Suppressor macrophage treated with lipopolysaccharide for 1 hour (primary cell): ENCODE measurements at regions not wholly inside any gene's neighbourhood (a gene's known extent, or its start where the extent isn't known, plus 50 kb on each side); places are given as distances from the start of the nearest gene placed in this dataset.

ENCODE experiments used
- DNase-seq, 3 donors: peaks; one replicate each; pipeline ENCODE4 v3.0.0-alpha.2; 2020 to 2022

DNA sequence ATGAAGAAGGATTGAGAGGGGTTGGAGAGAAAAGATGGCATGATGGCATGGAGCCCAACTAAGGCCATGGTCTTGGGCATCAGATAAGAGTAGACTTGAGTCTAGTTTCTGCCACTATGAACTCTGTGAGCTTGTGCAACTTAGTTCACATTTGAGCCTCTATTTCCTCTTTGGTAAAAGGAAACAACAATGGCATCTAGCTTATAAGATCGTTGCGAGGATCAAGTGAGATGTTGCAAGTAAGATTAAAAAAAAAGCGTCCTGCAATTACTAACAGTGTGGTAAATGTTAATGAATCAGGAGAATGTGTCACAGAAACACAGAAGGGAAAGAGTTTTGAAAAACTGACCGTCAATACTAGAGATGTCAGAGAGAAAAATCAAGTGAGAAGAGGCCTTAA, 202.9 kb upstream of the FGGY start:
- DNase-seq = peak in 2 of 3 donors; percentile 60 to 76

DNA sequence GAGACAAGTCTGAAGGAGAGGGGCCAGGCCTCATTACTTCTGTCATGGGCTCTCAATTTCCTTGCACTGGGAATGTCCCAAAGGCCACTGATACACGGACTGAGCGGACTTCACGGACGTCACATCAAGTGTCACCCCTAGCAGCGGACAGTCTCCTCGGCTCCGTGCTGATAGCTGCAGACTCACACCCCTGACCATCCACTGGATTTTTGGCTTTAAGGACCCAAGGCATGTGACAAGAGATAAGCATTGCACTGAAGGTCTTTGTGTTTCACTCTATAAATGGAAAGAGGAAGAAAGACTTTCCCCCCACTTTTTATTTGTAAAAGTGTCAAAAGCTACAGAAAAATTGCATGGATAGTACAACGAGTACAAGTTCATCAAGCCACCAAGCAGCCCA, 200.4 kb upstream of the FGGY start:
- DNase-seq = peak in 2 of 3 donors; percentile 18 to 28

DNA sequence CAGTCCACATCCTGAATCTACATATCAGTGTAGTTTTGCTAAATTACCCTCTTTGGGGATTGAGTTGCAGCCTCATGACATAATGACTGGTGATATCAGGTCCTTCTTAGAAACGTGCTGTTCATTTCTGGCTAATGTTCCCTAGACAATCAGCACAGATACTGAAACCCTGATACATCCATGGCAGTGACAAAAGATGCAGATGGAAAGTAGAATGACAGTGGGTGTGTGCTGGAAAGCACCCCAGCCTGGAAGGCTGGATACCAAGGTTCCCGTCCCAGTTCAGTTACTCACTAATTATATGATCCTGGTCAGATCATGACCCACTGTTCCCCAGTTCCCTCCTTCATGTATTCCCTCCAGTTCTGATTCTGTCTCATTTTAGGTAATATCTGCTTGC, 198.2 kb upstream of the FGGY start:
- DNase-seq = peak in 2 of 3 donors; percentile 21 to 41

DNA sequence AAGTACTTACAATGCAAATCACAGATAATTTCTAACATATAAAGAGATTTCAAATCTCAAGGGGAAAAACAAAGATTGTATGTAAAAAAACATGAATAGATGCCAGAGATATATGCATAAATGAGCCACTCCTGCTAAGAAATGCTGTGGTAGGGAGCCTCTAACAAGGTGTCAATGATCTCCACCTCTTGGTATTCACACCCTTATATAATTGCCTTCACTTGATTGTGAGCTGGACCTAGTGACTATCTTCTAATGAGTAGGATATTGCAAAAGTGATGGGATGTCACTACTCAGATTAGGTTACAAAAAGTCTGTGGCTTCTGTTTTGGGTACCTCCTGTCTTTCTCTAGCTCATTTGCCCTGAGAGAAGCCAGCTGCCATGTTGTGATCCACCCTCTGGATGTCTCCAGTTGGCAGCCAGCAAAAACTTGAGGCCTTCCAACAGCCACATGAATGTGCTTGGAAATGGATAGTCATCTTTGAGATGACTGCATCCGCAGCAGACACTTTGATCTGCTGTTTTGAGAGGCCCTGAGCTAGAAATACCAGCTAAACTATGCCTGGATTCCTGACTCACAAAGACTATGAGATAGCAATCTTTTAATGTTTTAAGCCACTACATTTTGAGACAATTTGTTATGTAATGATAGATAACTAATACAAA, 196.1 kb upstream of the FGGY start:
- DNase-seq = no peak

DNA sequence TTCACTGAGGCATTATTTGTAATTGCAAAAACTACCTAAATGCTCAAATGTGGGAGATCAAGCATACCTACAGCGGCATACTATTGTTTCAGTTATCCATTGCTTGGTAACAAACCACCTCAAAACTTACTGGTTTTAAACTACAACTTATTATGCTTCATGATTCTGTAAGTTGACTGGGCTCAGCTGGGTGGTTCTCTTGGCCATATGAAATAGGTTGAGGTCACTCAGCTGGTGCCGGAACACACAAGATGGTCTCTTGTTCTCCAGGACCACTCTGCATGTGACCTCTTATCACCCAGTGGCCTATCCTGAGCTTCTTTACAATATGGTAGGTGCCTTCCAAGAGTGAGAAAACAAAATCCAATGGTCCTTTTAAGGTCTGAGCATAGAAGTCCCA, 195.4 kb upstream of the FGGY start:
- no peak for DNase-seq

DNA sequence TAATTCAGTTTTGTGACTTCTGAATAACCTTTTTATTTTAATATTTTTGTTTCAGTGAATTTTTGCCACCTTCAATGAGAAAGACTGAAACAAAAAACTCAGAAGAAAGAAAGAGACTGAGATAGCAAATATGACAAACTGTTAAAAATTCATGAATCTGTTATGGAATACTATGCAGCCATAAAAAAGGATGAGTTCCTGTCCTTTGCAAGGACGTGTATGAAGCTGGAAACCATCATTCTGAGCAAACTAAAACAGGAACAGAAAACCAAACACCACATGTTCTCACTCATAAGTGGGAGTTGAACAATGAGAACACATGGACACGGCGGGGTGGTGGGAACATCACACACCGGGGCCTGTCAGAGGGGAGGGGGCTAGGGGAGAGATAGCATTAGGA, 193.4 kb upstream of the FGGY start:
- DNase-seq = no peak

DNA sequence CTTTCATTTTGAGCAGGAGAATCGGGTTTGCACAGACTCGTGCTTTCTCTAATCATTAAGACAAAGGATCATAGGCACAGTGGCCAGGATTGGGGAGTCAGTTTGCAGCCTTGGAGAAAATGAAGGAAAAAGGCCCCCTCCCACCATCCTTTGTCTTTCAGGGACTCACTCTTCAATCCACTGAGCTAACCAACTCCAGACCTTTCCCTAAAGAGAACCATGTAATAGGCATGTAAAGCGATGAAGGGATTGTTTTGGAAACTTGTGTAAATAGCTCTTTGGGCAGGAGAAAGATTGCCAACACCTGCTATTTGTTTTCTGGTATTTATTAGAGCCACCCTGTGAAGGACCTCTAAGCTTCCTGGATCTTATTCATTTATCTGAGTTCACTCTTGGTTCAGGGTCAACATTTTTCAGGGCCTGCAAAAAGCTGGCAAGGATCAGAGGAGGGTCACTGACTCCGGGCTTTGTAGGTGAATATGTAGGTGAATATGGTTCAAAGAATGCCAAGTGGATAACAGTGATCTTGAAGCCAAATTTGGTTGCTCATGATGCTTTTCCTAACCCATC, 192.6 kb upstream of the FGGY start:
- no peak for DNase-seq

DNA sequence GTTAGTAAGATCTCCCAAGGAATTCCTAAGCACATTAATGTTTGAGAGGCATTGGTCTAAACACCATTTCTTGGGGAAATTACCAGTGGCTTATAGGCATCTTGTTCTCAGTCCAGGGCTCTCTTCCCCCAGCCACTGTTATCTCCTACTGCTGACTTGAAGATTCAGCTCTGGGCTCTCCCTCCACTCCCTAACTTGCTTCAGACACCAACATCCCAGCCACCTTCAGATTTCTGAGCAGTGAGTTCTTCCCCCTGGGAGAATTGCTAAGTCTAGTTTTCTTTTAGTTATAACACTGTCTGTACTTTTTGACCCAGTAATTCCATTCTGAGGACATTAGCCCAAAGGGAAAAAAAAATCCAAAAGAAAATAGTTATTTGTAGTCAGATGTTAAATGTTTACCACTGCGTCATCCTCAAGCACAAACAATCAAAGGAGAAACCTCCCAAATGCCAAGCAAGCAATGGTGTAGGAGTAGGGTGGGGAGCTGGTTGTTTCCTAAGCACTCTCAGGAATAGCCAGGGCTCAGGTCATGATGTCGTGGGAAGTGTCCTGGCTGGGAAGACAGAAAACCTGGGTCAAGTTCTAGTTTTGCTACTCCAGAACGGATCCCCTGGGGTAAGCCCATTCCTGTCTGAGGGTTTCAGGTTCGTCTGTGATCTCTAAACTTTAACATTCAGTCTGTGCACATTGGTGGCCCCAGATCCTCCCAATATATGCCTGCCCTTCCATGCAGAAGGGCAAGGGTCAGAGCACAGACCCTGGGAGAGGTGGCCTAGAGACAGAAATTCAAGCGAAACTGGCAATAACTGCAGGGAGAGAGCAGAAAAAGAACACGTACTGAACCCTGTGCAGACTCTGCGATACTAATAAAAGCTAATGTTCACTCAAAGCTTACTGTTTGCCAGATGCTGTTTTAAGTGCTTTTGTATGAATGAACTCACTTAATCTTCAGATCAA, 191.1 kb upstream of the FGGY start:
- DNase-seq = peak in 2 of 3 donors; percentile 33 to 40

DNA sequence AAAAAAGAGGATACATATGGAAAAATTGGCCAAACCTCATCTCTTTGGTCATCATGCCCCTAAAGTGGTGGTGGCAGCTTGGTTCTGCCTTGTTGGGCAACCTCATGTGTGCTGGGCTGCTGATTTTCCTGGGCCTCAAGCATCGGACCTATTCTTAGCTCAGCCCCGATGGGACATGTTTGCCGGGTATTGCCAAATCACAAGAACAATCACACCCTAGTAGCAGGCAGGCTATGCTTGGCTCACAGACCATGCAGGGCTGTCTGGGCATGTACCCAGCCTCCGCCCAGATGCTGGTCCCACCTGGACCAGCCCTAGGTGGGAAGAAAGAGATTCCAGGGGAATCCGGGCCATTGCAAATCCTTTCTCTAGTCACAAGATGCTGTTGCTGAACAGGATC, 189.4 kb upstream of the FGGY start:
- DNase-seq = no peak

DNA sequence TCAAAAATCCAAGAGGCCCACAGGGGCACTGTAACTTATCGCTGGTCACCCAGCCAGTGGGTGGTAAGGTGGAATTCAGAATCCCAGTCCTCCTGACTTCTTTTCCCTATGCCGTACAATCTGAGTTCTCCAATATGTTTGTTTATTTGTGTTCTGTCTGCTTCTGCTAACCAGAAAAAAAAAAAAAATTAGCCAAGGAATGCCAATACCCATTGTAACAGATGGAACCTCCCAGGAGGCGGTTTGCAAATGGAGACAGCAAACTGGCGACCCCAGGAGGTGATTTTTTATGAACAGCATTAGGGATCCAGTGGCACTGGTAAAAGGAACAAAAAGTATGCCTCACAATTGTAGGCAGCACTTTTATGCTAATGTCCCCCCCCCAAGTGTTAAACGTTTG, 189.0 kb upstream of the FGGY start:
- DNase-seq = no peak

DNA sequence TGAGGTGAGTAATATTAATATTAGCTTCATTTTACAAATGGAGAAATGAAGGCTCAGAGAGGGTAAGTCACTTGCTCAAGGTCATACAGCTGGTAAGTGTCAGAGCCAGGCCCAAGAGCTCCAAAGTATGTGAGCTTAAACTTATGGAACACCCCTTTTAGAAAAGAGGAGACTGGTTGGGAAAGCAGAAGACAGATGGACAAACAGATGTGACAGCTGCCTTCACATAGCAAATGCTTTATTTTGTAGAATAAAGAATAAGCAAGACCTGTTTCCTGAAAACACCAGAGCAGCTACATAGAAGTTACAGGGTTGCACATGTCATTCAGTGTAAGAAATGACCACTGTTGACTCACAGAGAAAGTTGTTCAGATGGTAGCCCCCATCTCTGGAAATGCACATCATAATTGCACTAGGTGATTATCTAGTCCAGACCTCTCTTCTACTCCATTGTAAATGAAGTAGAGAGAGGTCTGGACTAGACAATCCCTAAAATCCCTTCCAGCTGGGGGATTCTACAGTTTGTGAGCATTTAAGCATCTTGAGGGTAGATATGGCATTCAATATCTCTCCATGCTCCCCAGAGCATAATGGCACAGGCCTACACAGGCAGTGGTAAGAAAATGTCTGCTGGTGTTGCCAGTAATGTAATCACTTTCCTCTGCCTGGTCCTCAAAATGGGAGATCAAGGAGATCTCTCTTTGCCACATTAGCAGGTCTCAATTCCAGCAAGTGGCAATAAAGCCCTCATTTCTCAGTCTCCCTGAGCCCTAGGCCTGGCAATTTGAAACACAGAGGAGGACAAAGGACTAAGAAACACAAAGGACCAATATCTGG, 188.2 kb upstream of the FGGY start:
- DNase-seq = no peak

DNA sequence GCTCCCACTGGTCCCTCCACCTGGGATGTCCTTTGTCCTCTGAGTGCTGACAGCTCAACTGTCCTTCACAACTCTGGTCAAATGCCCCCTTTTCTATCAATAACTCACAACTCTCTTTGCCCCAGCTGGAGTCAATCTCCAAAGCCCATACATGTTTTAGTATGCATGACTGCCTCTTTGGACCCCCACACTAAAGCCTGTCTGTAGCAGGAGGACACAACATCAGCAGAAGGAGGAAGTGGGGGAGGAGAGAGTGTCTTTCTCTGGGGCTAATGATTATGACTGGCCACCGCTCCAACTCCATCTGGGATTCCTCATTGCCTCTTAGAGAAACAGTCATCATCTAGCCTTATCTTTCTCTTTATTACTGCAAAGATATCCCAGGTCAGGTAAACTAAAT, 186.6 kb upstream of the FGGY start:
- DNase-seq = peak in 1 of 3 donors; percentile 25

DNA sequence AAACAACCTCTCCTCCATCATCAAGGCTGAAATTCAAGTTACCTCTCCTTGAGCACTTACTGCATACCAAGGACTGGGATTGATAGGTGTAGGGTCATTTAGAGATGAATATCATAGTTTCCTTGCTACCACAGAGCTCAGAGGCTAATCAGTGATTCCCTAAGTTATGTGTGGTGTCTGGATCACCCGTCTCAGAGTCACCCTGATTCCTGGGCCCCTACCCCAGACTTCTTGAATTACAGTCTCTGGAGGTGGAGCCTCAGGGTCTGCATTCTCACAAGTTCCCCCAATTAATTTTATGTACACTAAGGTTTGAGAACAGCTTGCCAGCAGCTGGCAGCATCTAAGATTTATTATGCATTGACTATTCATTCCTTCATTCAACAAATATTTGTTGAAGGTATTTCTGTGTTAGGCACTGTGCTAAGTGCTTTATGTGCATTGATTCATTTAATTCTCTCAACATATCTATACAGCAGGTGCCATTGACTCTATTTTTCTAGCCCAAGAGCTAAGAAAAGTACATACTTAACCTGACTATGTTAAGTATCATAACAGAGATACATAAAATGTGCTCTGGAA, 182.9 kb upstream of the FGGY start:
- DNase-seq = no peak

DNA sequence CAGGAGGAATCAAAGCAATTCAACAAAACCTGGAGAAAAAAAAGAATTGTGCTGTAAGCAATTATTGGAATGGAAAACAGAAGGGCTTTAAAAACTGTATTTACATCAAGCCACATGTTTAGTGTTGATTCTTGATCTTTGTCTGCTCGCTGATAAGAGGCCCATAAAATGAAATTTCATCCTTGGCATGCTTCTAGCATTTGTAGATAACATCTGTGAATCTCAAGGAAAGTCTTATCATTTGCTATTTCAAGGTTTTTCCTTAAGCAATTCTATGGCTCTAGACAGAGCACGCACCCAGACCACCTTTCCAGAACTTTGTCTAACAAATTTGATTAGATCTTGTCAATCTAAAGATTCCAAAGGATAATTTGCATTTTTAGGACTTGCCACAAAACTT, 181.0 kb upstream of the FGGY start:
- DNase-seq = no peak

DNA sequence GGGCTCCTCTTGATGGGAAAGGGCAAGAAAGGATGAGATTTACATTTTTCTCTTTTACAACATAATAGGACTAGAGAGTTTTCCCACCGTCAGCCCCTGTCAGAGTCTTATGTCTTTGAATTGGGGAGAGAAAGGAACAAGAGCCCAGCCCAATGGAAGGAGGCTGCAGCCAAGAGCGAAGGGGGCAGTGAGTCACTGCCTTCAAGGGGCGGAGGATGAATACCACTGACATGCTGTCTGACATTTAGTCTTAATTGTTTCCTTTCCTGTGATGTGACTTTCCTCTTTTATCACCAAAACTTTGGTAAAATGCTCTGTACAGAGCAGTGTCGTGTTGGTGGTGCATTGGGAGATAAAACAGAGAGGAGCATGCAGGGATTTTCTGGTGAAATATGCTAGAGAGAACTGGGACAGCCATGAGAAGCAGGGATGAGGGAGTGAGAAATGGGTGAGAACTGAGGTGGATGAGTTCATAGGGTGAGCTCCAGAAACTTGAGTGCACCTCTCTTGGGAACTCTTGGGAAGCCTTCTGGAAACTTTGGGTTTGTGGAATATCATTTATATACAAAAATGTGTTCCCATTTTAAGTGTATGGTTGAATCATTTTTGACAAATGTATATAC, 179.9 kb upstream of the FGGY start:
- DNase-seq = no peak

DNA sequence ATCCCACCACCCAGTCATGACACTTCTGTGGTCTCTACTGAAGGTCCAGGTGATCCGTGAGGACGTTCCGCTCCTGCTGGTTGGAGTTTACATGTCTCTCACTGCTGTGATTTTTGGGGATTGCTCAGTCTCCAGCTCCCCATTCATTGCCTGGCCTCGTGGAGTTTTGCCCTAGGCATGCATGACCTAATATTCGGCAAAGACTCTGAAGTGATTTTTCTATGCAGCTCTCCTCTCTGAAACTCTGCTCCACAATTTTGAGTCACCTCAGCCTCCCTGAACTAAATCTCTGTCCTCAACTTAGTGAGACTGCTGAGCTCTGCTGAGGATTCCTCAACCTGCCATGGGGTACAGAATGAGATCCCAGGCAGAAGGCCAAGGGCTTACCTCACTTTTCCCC, 174.4 kb upstream of the FGGY start:
- DNase-seq = no peak

DNA sequence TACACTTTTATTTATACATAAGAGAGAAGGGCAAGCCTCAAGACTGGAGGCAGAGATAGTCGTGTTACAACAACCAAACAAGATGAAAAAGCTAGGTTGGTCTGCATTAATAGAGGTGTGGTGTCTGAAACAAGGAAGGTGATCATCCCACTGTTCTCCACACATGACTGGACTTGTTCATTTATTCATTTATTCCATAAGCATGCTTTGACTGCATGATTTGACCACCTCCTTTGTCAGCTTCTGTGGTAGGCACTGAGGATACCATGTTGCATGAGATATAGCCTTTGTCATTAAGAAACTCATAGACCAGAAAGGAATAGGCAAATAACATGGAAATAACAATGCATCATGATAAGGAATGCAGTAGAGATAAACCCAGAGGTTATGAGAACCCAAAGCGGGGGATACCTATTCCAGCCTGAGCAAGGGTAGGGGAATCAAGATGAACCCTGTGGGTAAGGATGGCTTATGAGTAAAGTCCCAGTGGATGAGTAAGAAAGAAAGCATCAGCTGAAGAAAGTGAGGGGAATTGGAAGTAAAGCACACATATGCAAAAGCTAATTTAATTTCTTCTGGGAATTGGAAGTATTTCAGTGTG, 173.7 kb upstream of the FGGY start:
- no peak for DNase-seq

DNA sequence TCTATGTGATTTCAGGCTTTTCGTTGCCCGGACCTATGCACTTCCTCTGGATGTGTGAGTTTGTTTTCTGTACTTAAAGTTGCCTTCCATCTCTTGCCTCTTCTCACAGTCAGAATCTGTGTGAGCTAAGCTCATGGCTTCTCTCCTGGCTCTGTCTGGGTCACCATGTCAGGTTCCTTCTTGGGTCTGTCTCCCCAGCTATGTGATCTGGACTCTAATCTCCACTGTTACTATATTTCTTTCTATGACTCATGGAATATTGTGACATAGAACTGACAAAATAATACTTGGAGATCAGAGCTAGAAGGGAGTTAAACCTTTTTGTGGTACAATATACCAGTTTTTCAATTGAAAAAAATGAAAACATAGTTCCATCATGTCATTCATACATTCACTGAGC, 172.7 kb upstream of the FGGY start:
- peak in 2 of 3 donors; percentile 34 to 45 for DNase-seq

DNA sequence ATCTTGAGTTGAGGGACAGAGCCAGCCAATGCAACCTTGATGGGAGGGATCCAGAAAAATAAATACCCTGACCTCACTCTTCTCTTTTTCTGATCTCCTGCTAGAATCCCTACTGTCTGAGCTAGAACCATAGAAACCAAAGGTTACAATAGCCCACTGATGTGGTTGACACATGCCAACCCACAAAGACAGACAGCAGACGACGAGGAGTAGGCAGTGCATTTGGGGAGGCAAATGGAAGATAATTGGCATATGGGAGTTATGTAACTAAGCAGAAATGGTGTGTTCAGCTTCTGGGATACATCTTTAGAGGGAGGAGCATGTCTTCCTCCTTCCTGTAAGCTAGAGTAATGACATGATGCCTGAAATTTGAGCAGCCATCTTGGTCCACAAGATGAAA, 171.7 kb upstream of the FGGY start:
- no peak for DNase-seq

DNA sequence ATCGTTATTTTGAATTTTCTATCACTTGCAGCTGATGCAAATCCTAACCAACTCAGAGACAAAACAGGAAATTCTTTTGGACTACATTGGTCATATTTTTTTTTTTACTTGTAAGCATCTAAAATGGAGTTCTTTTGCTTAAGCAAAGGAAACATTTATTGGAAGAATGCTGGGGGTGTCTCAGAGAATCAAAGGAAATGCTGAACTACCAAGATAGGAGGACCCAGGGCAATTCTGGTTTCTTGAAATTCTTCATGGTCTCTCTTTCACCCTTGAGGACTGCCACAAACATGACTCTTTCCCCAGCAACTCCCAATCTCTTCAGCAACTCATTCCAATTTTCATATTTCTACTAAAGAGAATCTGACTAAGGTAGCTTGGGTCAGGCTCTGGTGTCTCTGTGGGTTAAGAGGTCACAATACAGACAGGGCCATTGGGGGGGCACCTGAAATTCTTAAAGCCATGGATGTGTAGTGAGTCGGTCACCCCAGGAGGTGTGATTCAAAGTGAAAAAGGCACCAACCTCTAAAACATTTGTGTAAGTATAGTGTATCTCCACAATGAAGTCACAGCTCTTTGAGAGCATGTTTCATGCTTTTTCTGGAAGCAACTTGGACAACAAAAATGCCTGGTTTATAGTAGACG, 171.1 kb upstream of the FGGY start:
- DNase-seq = no peak

DNA sequence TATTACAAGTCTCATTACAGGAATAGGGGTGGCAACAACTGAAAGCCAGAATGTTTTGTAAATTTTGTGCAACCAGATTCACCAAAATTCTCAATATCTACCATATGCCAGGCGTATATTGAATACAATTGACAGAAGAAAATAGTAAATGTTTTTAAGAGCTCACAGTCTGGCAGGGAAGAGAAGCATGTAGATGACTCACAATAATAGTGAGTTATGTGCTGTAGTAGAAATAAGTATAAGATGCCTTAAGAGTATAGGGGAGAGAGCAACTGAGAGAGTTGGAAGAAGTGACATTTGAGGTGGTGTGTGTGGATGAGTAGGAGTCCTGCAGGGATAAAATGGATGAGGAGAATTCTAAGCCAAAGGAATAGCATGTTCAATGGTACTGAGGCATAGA, 170.5 kb upstream of the FGGY start:
- DNase-seq = no peak
